ENCODE measurements at regions not wholly inside any gene's neighbourhood (a gene's known extent, or its start where the extent isn't known, plus 50 kb on each side); places are given as distances from the start of the nearest gene placed in this dataset.

GRCh38 chr16:77636615-77637014 lies 85.7 kb upstream of the NUDT7 start:
- intact Hi-C loops (cut with DNase I): no loop called here
- no peak for DNase-seq (ENCODE audit: low spot score)
- no peak for ATAC-seq

- intact Hi-C loops (cut with DNase I): no loop called here
- ATAC-seq (peak; percentile 30), DNase-seq (ENCODE audit: low spot score) (no peak)
These were observed 84.4 kb upstream of the NUDT7 start for GRCh38 chr16:77637940-77638339.

- intact Hi-C loops (cut with DNase I): no loop called here
- DNase-seq (ENCODE audit: low spot score): no peak
- ATAC-seq: no peak
These were observed 79.1 kb upstream of the NUDT7 start for GRCh38 chr16:77643176-77643575.

- intact Hi-C loops (cut with DNase I): no loop called here
- DNase-seq (ENCODE audit: low spot score) (no peak), ATAC-seq (no peak)
These were observed 76.5 kb upstream of the NUDT7 start for GRCh38 chr16:77645764-77646163.

DNA sequence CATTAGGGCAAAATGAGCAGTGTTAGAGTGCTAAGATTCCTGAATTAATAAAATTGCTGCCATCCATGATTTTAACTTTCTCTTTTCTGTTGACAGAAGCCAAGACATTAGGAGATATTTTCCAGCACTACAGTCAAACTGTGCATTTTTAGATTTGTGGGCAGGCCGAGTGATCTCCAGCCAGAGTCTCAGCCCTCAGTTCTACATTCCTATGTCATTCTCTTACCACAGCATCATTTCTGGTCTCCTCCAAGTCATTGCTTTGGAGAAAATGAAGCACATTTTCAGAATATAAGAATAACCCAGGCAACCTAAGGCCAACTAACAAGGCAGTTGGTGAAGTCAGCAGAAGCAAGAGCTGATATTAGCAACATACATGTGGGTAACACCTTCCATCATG lies 74.6 kb upstream of the NUDT7 start:
- intact Hi-C loops (cut with DNase I): no loop called here
- ATAC-seq (no peak), DNase-seq (ENCODE audit: low spot score) (no peak)

DNA sequence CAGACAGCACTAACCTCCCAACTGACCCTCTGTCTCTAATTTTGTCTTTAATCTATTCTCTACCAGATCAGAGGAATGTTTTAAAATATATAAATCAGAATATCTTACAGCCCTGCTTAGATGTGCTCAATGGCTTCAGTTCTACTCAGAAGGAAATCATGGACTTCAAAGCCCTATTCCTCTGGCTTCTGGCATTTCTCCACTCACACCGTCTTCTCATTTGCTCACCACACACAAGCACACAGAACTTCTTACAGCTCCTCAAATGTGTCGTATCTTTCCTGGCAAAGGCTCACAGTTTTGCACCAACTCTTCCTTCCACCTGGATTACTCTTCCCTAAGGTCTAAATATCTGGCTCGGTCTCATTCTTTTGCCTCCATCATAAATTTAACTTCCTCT lies 71.6 kb upstream of the NUDT7 start:
- intact Hi-C loops (cut with DNase I): no loop called here
- ATAC-seq (no peak), DNase-seq (ENCODE audit: low spot score) (no peak)

DNA sequence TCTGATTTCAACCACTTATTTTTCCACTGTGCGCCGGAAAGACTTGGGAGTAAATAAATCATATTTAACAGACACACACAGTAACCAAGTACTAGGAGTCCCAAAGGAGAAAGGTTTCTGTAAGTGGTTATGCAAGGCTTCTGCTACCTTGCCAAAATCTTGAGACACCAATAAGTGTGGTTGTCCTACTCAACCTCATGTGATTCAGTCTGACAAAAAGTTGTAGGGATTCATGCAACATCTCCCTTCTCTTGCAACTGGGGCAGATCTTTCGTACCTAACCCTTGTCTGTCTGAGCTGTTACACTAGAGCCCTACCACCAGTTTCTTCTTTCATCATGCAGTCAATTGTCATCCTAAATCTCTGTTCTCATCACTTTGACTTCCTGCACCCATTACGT lies 69.9 kb upstream of the NUDT7 start:
- DNase-seq (ENCODE audit: low spot score) (no peak), ATAC-seq (peak; percentile 86)
- intact Hi-C loops (cut with DNase I): no loop called here

GRCh38 chr16:77657016-77657415 lies 65.3 kb upstream of the NUDT7 start:
- intact Hi-C loops (cut with DNase I): no loop called here
- ATAC-seq: no peak
- no peak for DNase-seq (ENCODE audit: low spot score)

DNA sequence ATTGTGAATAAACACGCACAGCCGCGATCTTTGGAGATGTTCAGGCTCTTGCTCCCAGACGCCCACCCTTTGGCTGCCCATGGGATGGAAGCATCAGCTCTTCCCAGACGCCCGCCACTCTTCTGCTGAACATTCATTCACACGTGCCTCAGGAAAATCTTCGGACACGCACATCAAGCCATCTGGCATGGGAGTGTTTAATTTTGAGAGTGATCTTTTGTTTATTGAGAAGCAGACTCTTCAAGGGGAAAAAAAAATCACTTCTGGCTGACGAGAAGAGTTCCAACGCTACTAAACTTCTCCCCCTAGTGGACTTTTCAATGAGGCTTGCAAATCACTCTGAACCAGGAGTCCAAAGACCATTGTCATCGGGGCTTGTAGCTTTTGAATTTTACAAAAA lies 62.0 kb upstream of the NUDT7 start:
- intact Hi-C loops (cut with DNase I): no loop called here
- DNase-seq (ENCODE audit: low spot score): no peak
- peak; percentile 64 for ATAC-seq

DNA sequence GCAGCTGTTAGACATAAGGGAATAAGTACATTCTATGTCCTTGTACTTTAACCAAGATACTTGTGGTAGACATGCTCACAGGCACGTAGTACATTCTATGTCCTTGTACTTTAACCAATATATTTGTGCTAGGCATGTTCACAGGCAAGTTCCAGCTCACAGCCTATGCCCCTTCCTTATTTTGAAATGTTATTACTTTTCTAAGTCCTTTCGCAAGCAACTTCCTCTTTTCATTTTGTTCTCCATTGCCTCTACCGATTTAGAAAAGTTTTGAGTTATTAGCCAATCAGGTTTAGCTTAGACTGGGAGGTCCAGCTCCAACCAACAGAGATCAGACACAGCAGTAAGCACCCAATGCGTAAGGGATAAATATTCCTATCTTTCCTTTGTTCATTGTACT lies 60.1 kb upstream of the NUDT7 start:
- intact Hi-C loops (cut with DNase I): no loop called here
- DNase-seq (ENCODE audit: low spot score) (no peak), ATAC-seq (no peak)

- DNase-seq (ENCODE audit: low spot score) (no peak), ATAC-seq (no peak)
- intact Hi-C loops (cut with DNase I): no loop called here
These were observed 58.6 kb upstream of the NUDT7 start for GRCh38 chr16:77663711-77664110.

- no peak for ATAC-seq
- intact Hi-C loops (cut with DNase I): no loop called here
- DNase-seq (ENCODE audit: low spot score): no peak
These were observed 55.5 kb upstream of the NUDT7 start for GRCh38 chr16:77666771-77667170.

GRCh38 chr16:77668201-77668600 lies 54.1 kb upstream of the NUDT7 start:
- intact Hi-C loops (cut with DNase I): no loop called here
- no peak for DNase-seq (ENCODE audit: low spot score)

DNA sequence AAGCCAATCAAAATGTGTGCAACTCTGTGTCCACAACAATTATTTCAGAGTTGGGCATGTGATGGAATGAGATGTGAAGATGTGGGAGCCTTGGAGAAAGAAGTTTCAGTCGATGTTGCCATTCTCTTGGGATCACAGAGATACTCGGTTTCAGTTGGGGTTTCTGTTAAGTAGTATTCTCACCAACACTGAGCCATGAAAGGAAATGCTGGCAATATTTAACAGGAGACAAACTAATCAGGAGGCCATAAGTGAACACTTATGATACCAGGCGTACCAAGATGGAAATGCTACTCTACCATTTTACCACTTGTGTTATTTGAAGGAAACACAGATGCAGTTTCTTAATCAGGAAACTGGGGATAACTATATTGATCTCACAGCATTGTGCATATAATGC lies 53.3 kb upstream of the NUDT7 start:
- DNase-seq (ENCODE audit: low spot score) (no peak), ATAC-seq (no peak)
- intact Hi-C loops (cut with DNase I): no loop called here

More at GRCh38 chr16:77668201-77668600, 54.1 kb upstream of the NUDT7 start:
- ATAC-seq: no peak

All from sciatic nerve (tissue), 2 donors.